Suppressor macrophage treated with lipopolysaccharide for 4 hours (primary cell): ENCODE measurements at regions not wholly inside any gene's neighbourhood (a gene's known extent, or its start where the extent isn't known, plus 50 kb on each side); places are given as distances from the start of the nearest gene placed in this dataset.
"Not testable (repeated sequence)": the region's sequence is repeated elsewhere in the genome, so short reads cannot be mapped to it uniquely, and the experiment has no call there.

ENCODE experiments used
- DNase-seq: peaks from one replicate; pipeline ENCODE4 v3.0.0-alpha.2; 2020

DNA sequence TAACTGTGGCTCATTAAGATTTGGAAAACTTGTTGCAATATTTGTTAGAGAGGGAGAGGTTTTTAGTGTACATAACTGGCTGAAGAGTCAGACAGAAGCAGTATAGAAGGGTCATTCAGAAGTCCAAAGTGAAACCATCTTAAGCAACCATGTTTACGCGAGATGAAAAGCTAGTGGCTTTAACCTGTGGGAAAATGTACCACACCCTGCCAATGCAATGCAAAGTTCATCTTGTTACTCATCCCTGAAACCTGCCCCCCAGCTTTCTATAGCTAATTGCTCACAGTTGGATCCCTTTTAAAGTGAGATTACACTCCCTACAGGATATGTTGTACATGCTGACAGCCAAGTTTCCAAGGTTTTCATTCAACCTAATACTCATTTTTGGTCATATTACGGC lies 96.7 kb upstream of the RAPGEF2 start:
- no peak for DNase-seq

DNA sequence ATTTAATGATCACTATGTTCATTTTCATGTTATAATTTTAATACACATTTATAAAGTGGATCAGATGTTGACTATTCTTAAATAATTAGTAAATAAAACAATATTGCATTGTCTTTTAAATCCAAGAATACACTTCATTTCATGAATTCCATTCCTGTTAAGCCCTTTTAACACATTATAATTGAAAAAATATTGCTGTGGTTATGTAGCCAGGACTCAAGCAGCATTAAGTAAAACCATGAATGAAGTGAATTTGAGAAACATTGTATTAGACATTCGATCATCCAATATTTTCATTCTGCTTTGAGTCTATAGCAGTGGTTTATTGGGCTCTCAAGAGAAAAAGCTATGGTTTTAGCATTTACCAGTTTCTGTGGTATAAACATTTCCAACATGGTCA lies 94.2 kb upstream of the RAPGEF2 start:
- no peak for DNase-seq

DNA sequence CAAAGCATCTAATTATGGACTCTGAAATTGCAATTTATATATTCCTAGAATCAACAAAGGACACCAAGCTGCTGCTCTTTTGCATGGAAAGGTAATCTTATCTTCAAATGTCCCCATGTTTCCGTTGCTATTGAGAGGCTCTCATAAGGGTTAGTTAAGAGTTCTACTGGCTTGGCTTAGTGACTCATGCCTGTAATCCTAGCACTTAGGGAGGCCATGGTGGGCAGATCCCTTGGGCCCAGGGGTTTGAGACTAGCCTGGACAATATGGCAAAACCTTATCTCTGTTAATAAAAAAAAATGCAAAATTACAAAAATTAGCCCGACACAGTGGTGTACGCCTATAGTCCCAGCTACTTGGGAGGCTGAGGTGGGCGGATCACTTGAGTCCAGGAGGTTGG lies 93.4 kb upstream of the RAPGEF2 start:
- DNase-seq = no peak

DNA sequence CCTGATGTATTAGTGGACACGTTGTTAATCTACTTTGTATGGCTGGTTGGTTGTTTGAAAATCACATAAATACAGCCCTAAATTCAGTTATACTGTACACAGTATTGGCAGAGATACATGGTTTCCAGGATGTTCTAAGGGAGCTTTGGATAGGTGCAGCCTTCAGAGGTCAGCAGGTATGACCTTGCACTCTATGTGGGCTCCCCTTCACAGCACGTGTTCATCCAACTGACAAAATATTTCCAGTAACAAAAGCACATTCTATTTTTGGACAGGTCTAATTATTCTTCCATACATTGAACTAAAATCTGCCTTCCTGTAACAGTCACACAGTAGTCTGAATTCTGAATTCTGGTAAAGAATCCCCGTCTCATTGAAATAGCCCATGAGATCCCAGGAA lies 92.8 kb upstream of the RAPGEF2 start:
- DNase-seq = no peak

DNA sequence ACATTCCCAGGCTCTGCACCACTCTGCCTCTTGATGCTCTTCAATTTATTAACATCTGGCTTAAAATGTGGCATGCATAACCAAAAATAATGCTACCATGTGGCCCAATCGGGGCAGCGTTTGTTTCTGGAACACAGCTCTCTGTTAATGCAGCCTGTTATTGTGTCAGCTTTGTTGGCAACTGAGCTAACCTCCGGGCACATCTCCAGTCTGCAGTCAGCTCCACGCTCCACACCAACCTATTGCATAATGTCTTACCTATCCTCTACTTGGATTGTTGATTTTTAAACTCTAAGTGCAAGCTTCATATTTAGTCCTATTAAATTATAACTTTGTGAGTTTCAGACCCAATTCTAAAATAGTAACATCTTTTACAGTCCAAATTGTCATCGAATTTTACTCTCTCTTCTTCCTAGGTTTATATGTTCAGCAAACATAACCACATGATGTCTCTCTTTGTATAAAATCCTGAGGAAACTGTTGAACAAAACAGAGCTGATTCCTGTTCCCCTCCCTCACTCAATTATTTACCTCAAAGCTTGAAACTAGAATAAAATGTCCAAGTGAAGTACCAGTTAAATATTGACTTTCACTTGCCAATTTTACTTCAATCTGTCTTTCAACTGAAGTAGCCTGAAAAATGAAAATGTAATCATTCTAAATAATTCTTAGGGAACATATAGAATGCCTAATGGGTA lies 92.2 kb upstream of the RAPGEF2 start:
- no peak for DNase-seq

DNA sequence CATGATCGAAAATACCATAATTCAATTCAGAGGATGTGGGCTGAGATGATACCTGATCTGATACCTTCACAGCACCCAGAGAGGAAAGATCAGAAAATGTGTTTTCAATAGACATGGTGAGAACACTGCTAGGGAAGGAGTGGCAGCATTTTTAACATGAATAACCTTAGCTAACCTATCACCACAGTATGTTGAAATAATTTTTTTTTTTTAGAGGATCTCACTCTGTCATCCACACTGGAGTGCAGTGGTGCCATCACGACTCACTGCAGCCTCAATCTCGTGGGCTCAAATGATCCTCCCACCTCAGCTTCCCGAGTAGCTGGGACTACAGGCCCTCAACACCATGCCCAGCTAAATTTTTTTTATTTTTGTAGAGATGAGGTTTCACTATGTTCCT lies 90.5 kb upstream of the RAPGEF2 start:
- DNase-seq = no peak

DNA sequence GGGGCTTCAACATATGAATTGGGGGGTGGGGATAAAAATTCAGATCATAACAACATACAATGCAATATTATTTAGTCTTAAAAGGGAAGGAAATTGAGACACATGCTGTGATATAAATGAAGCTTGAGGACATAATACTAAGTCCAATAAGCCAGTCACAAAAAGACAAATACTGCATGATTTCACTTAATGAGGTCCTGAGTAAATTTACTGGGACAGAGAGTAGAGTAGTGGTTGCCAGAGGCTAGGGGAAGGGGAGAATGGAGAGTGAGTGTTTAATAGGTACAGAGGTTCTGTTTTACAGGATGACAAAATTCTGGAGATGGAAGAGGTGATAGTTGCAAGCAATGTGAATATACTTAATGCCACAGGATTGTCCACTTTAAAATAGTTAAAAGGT lies 89.2 kb upstream of the RAPGEF2 start:
- DNase-seq = no peak

DNA sequence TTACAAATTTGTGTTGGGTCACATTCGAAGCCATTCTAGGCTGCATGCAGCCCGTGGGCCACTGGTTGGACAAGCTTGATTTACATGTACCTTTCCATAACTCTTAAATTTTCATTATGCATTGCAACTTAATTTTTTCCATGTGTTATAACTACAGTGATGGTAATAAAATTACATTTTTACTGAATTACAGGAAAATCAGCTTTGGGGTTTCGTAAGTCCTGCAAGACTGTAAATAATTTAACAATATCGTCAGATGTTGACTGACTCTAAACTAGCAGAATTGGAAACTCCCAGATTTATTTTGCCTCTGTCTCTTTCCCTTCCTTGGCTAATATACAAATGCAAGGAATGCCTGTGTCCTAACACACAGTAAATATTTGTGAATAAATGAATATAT lies 88.0 kb upstream of the RAPGEF2 start:
- no peak for DNase-seq

DNA sequence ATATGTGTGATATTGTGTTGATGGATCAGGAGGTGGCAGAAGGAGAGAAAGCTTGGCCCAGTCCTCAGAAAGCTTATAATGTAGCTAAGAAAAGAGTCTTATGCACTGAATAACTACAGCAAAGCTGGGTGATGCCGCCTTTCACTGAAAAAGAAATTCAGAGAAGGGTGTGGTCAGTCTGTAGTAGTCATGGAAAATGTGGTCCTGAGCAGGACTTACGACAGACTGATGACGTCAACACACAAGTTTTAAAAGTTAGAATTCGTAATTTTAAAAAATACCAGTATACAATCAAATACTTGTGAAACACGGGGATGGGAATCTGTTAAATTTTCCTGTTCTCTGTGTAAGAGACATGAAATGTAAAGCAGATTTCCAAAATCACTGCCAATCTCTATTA lies 87.0 kb upstream of the RAPGEF2 start:
- DNase-seq = peak; percentile 22

DNA sequence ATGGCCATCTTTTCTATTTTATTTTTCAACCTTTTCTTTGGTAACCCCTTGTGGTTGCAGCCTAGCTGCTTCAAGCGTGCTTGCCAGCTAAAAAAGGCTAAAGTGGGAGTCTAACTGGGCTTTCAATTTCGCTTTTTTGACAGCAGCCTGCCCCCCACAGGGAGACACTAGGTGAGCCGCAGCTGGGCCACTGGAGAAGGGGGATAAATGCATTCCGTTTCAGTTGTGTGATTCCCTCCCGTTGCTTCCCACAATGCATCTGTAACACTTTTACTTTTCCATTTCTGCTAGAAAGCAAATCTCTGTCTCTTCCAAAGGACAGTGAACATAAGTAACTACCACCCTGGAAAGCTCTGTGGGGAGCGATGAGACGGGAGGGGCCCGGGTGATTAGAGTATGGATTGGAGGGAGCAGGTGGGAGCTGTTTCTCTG lies 86.3 kb upstream of the RAPGEF2 start:
- no peak for DNase-seq

DNA sequence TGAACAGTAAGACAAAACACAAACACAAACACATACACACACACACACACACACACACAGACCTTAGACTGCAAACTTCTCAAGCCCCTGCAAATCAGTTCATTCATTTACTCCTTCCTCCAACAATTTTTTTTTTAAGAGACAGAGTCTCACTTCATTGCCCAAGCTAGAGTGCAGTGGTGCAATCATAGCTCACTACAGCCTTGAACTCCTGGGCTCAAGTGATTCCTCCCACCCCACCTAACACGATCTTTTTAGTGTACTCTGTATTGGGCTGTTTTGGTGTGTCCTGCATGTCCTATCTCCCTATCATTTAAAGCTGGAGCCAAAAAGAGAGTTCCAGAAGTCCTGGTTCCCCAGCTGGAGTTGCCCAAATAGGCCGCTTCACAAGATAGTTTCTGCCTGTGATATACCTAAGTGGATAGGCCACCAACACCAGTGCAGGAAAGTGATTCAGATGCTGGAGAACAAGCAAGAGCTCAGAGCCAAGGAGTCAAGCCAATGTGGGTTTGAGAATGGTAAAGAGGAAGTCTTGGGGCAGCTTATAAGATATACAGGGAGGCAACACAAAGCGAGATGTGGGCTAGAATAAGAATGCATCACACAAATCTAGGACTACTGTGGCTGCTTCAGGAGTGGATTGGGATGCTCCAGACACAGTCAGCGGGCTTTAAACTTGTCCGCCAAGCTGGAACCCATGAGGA lies 85.4 kb upstream of the RAPGEF2 start:
- no peak for DNase-seq

DNA sequence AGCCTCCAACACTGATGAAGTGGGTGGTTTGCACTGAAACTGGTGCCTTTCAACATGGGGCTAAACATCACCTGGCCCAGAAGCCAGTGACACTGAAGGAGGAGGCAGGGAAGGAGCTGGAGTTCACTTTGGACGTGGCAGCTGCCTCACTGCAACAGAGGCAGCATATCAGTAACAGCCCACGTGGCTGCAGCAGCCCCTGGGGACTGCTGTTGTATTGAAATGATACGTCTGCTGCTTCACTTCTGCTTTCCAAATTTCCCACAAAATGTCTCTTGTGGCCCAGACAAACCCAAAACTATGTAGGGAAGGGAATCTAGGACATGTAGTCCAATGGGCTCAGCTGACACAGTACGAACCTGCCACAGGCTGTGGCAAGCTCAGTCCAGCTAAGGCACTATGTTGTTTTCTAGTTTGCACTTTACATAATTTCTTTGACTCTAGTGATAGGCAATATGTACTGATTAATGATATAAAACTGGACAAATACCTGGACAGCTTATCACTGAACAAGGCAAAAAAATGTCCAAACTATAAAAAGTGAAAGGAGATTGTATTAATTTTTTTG lies 84.7 kb upstream of the RAPGEF2 start:
- no peak for DNase-seq

DNA sequence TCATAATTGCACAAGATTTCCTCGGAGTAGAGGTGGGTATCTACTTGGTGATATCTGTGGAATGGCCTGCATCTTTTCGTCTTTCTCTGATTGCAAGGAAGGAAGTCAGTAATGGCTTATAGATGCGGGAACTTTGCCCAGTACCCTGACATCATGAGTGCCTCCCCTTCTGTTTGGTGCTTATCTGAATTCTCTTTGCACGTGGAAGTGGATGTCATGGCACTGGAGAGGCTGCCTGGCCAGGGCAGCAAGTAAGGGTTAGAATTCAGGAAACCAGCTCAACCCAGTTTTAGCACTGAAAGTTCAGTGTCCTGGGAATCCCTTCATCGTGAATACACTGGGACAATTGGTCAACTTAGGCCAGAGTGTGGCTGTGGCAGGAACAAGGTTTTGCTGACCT lies 83.5 kb upstream of the RAPGEF2 start:
- DNase-seq = no peak

DNA sequence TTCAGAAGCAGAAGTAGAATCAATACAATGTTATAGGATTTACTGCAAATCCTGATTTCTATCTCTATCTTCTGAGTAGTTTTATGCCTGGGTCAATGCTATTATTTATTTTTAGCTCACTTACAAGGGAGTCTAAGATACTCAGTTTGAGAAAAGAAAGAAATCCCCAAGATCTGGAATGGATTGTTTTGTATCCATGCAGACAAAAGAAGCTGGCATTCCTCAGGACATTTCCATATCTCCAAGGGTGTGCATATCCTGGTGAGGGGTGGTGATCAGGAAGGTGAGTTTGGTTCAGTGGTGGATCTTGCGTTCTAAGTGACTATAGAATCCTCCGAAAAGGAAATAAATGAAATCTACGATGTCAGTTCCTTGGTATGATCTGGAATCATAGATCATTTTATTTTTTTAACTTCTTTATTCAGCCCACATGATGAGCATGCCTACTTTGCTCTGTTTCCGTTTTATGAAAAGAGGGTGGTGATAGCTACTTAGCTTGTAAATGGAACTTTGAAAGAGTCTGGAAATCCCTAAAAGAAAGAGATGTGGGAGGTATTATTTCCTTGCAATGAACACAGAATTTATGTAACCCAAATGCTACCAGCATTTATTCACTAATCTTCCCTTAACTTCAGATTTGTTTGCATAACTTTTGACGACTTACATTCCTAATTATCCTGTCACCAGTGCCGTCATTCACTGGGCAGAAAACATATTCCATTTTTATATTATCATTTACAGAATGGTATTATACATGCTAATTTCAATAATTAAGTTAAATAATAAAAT lies 81.1 kb upstream of the RAPGEF2 start:
- no peak for DNase-seq

DNA sequence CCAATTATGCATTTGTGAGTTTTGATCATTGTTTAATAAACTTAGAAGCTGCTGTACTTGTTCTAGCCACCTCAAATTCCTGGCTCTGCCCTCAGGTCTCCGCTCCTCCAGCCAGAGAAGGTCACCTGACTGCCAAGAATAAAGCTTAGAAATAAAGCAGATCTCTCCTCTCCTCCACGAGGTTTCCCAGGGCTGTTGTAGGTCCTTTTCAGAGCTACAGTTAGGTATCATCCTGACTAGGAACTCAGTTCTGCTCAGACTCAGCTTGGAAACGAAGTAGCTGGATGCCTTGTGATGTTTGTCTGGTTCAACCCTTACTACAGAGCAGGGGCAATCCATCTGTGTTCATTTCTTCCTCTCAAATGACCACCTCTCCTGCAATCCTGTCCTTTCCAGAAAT lies 79.1 kb upstream of the RAPGEF2 start:
- DNase-seq = no peak

DNA sequence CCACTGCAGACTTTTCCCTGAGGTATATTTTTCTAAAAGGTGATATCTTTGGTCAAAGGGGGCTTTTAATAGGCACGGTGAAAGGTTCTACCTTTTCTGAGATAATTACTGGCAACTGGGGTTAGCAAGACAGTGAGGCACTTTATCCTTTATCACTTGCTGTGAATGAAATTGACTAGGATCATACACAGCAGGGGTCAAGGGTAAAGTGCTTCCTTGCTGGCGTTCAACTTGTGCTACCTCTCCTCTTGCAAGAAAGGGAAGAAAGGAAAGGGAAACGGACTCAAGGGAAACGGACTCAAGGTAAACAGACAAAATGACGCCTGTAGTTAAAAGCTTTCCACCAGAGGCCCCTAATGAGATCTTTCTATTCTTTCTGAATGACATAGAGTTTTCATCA lies 78.6 kb upstream of the RAPGEF2 start:
- DNase-seq = no peak

DNA sequence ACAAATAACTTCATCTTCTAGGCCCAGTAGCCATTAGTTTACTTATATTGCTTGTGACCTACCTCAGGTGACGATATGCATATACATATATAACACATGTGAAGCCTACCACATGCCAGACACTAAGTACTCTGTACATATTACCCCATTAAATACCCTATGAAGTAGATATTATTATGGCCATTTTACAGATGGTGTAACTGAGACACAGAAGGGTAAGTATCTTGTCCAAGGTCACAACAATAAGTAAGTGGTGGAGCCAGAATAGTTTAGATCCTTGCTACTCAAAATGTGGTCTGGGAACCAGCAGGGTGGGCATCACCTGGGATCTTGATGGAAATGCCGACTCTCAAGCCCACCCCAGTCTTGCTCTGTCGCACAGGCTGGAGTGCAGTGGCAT lies 78.1 kb upstream of the RAPGEF2 start:
- no peak for DNase-seq

DNA sequence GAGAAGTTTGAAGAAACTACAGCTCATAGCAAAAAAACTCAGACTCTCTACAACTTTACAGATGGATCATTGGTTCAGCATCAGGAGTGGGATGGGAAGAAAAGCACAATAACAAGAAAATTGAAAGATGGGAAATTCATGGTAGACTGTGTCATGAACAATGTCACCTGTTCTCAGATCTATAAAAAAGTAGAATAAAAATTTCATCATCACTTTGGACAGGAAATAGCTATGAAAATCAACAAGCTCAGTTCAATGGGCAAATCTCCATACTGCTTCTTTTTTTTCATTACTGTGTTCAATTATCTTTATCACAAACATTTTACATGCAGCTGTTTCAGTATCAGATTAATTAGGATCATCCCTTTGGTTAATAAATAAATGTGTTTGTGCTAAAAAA lies 76.5 kb upstream of the RAPGEF2 start:
- DNase-seq = no peak

DNA sequence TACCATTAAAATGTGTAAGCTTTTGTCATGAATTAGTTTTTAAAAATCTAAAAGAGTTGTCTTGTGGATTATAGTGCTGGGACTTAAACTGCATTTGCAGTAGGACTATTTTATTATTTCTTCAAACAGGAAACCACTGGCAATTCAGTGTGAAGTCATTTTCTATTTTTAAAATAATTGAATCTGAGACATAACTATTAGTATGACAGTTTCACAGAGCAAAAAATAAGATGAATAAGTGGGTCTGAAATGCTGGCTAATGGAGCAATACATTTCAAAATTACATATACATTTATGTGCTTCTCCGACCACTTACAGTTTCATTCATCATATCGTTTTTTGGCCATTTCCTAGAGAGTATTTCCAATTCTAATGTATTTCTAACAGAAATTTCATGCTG lies 75.3 kb upstream of the RAPGEF2 start:
- DNase-seq = peak; percentile 33

DNA sequence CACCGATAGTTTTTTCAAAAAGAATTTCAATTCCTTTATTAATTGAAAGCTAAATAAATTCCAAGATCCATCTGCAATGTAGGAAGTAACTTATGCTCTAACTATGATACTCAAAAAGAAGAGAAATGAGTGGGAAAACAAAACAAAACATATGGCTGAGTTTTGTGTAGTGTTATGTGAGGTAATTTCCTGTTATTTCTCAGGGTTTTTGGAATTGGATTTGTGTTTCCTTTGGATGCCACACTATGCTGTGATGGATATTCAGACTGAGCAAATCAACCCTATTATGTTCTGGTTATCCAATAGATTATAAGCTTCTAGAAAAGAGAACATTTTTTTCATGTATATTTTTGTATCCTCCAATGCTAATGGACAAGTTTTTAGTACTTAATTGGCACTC lies 73.4 kb upstream of the RAPGEF2 start:
- DNase-seq = no peak

DNA sequence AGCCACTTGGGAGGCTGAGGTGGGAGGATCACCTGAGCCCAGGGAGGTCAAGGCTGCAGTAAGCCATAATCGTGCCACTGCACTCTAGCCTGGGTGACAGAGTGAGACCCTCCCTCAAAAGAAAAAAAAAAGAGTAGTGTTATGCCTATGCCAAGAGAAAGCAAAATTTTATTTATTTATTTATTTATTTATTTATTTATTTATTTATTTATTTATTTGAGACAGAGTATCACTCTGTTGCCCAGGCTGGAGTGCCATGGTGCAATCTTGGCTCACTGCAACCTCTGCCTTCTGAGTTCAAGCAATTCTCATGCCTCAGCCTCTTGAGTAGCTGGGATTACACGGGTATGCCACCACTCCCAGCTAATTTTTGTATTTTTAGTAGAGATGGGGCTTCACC lies 72.6 kb upstream of the RAPGEF2 start:
- not testable (repeated sequence) for DNase-seq

DNA sequence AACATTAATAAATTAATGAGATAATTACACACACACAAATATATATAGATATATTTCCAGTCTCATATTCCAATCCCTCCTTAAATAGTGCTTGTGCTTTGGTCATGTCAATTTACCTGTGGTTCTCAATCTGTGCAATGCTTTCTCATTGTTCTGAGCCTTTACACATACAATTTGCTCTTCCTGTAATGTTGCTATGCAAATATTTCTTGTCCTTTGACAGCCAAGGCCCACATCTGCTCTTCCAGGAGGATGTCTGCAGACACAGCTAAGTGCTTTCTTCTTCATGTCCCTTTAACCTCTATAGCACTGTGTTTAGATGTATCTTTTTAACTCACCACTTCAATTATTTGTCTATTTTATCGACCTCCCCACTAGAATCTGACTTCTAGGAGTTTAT lies 67.3 kb upstream of the RAPGEF2 start:
- no peak for DNase-seq

DNA sequence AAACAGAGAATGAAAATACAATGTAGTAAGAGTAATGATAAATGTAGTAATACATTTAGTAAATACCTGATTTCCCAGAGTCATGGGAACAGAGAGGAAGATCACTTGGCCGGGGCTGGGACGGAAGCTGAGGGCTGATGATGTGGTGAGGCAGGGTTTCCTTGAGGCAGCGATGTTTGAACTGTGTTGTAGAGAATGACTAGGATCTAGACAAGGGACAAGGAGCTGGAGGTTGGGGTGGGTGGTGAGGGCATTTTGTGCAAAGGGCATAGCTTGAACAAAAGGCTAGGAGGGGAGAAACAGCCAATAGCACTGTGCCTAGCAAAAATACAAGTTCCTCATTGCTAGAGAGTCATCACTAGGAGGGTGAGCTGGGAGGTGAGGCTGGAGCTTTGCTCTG lies 64.3 kb upstream of the RAPGEF2 start:
- no peak for DNase-seq
